GM23338 (cell line): ENCODE measurements at regions not wholly inside any gene's neighbourhood (a gene's known extent, or its start where the extent isn't known, plus 50 kb on each side); places are given as distances from the start of the nearest gene placed in this dataset.

Experiments used
- ATAC-seq: fragments of 200-7000 bp; cut with Tn5 transposase; 3 replicates; pipeline ENCODE4 v1.9.1; 2020
- DNase-seq: peaks from one replicate; pipeline ENCODE4 v3.0.0-alpha.2; 2015; ENCODE audit warnings: low spot score
- H2AFZ ChIP-seq: fragments of 200-600 bp; sonication (generic); 2 replicates; pipeline ENCODE4 v1.8.0; 2016; ENCODE audit warnings: antibody characterized with exemption, mild to moderate bottlenecking, moderate library complexity
- H3F3A ChIP-seq: fragments of 200-600 bp; sonication (generic); replicated peaks from 2 replicates; pipeline ENCODE4 v1.8.0; 2017; ENCODE audit warnings: antibody characterized with exemption, mixed run types, low read depth
- H3K27ac ChIP-seq: fragments of 200-600 bp; sonication (generic); 2 replicates; pipeline ENCODE4 v1.6.1; 2016; ENCODE audit warnings: low read depth
- H3K27me3 ChIP-seq: fragments of 200-600 bp; sonication (generic); 2 replicates; pipeline ENCODE4 v1.8.0; 2016; ENCODE audit warnings: mild to moderate bottlenecking, mixed run types, moderate library complexity; ENCODE audit not compliant: insufficient read depth
- H3K36me3 ChIP-seq: fragments of 200-600 bp; sonication (generic); 2 replicates; pipeline ENCODE4 v1.8.0; 2016; ENCODE audit warnings: mild to moderate bottlenecking; ENCODE audit not compliant: insufficient read depth
- H3K4me1 ChIP-seq: fragments of 200-600 bp; sonication (generic); 2 replicates; pipeline ENCODE4 v1.8.0; 2016; ENCODE audit warnings: mild to moderate bottlenecking, moderate library complexity; ENCODE audit not compliant: insufficient read depth
- H3K4me2 ChIP-seq: fragments of 200-600 bp; sonication (generic); 2 replicates; pipeline ENCODE4 v1.7.1; 2017; ENCODE audit warnings: mixed run types
- H3K4me3 ChIP-seq: fragments of 200-600 bp; sonication (generic); 2 replicates; pipeline ENCODE4 v1.6.1; 2016; ENCODE audit warnings: mixed run types
- H3K79me2 ChIP-seq: fragments of 200-600 bp; sonication (generic); replicated peaks from 2 replicates; pipeline ENCODE4 v1.8.0; 2017; ENCODE audit warnings: mild to moderate bottlenecking; ENCODE audit not compliant: insufficient read depth
- H3K9me2 ChIP-seq: fragments of 200-600 bp; sonication (generic); 2 replicates; pipeline ENCODE4 v1.8.0; 2017; ENCODE audit not compliant: insufficient read depth
- H4K20me1 ChIP-seq: fragments of 200-600 bp; sonication (generic); replicated peaks from 2 replicates; pipeline ENCODE4 v1.8.0; 2017; ENCODE audit warnings: mild to moderate bottlenecking; ENCODE audit not compliant: insufficient read depth
- H3K27ac Mint-ChIP-seq: 2 replicates; pipeline ENCODE4 v1.8.0; 2020; ENCODE audit warnings: inconsistent platforms, mild to moderate bottlenecking, moderate library complexity, mixed read lengths
- H3K27me3 Mint-ChIP-seq: 3 replicates; pipeline ENCODE4 v1.8.0; 2022; ENCODE audit warnings: low read depth, mild to moderate bottlenecking, moderate library complexity, mixed read lengths, inconsistent platforms; ENCODE audit not compliant: insufficient read depth, poor library complexity
- H3K36me3 Mint-ChIP-seq: 3 replicates; pipeline ENCODE4 v1.8.0; 2021; ENCODE audit warnings: low read depth, mild to moderate bottlenecking, inconsistent platforms, moderate library complexity, mixed read lengths
- H3K4me1 Mint-ChIP-seq: 3 replicates; pipeline ENCODE4 v1.8.0; 2020; ENCODE audit warnings: mild to moderate bottlenecking, inconsistent platforms, mixed read lengths
- H3K4me3 Mint-ChIP-seq: 3 replicates; pipeline ENCODE4 v1.8.0; 2021; ENCODE audit warnings: moderate library complexity, mild to moderate bottlenecking, inconsistent platforms, mixed read lengths
- H3K9me3 Mint-ChIP-seq: 3 replicates; pipeline ENCODE4 v1.8.0; 2020; ENCODE audit warnings: moderate library complexity, mild to moderate bottlenecking, inconsistent platforms, mixed read lengths
- CREB1 ChIP-seq: fragments of 250-450 bp; sonication (Bioruptor Pico); IDR thresholded peaks from 2 replicates; pipeline ENCODE4 v1.5.0; 2020; ENCODE audit warnings: low read depth, mild to moderate bottlenecking, moderate library complexity
- ETS1 ChIP-seq: IDR thresholded peaks from 2 replicates; pipeline ENCODE4 v1.6.1; 2016; ENCODE audit warnings: antibody characterized with exemption
- EZH2 ChIP-seq: fragments of 200-600 bp; sonication (generic); IDR thresholded peaks from one replicate; pipeline ENCODE4 v1.8.0; 2017; ENCODE audit warnings: antibody characterized with exemption, mild to moderate bottlenecking, low read depth; ENCODE audit not compliant: unreplicated experiment
- EZH2phosphoT487 ChIP-seq: fragments of 200-600 bp; sonication (generic); IDR thresholded peaks from one replicate; pipeline ENCODE4 v1.8.1; 2018; ENCODE audit warnings: antibody characterized with exemption; ENCODE audit not compliant: unreplicated experiment
- JUNB ChIP-seq: IDR thresholded peaks from one replicate; pipeline ENCODE4 v1.6.1; 2016; ENCODE audit warnings: antibody characterized with exemption; ENCODE audit not compliant: unreplicated experiment
- NANOG ChIP-seq: IDR thresholded peaks from 2 replicates; pipeline ENCODE4 v1.6.1; 2016; ENCODE audit warnings: antibody characterized with exemption, borderline replicate concordance
- POLR2AphosphoS5 ChIP-seq: IDR thresholded peaks from 2 replicates; pipeline ENCODE4 v1.6.1; 2016; ENCODE audit warnings: antibody characterized with exemption, low read depth
- REST ChIP-seq: IDR thresholded peaks from one replicate; pipeline ENCODE4 v1.6.1; 2018; ENCODE audit warnings: antibody characterized with exemption; ENCODE audit not compliant: unreplicated experiment
- STAT1 ChIP-seq: IDR thresholded peaks from one replicate; pipeline ENCODE4 v1.6.1; 2016; ENCODE audit warnings: antibody characterized with exemption; ENCODE audit not compliant: unreplicated experiment
- ZNF114 ChIP-seq: fragments of 250-450 bp; sonication (Bioruptor Pico); IDR thresholded peaks from 2 replicates; pipeline ENCODE4 v1.5.0; 2020; ENCODE audit warnings: mild to moderate bottlenecking, moderate library complexity
- ZNF331 ChIP-seq: fragments of 250-450 bp; sonication (Bioruptor Pico); IDR thresholded peaks from 2 replicates; pipeline ENCODE4 v1.5.0; 2020; ENCODE audit warnings: low read depth, mild to moderate bottlenecking, moderate library complexity
- ZNF462 ChIP-seq: fragments of 250-450 bp; sonication (Bioruptor Pico); IDR thresholded peaks from 2 replicates; pipeline ENCODE4 v1.5.0; 2020; ENCODE audit warnings: mild to moderate bottlenecking, moderate library complexity
- TF ChIP-seq, protein P1 (sequence below), 2 experiments: fragments of 200-600 bp in 1 of 2; sonication (generic) in 1 of 2; conservative IDR thresholded peaks; 2 replicates each; pipeline versions ENCODE4 v1.5.1 to v1.6.1; 2016 to 2017; ENCODE audit warnings: antibody characterized with exemption in 2 of 2, low read depth in 2 of 2, mild to moderate bottlenecking in 2 of 2, moderate library complexity in 1 of 2

DNA sequence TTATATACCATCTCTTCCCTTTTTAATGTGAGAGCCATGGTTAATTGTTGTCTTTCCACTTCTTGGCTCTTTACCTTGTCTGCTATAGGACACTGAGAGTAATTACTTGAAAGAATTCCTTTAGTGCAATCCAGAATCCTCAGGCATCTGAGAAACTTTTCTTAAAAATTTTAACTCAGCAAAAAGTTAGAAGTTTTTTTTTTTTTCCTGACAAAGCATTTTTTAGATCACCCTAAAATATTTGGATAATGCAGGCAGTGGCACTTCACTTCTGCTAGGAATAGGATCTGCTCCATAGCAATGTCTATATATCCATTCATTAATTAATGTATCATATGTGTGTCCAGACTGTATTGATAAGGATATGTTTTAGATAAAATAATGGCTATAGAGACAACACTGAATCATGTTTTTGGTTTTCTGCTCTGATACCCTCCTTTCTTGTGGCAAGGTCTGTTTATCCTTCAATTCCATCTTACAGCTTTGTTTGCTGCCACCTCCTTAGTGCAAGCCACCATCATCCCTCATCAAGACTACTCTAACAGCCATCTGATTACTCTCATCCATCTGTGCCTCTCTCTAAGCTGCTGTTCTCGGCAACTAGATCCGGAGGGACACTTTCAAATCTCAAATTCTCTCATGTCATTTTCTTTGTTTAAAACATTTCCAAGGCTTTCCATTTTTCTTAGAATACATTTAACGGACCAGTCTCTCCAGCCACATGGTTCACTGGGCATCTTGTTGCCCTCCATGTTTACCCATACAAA is 563.5 kb downstream of the EDEM1 start:
- no peak overlapping the region for H3K27ac Mint-ChIP-seq
- H3K79me2 ChIP-seq, result no peaks in the 10 kb centered on the region
- no peaks in the 10 kb centered on the region for H3K27me3 Mint-ChIP-seq
- H3K4me2 ChIP-seq, result no peak overlapping the region
- no peaks in the 10 kb centered on the region for H3K4me1 ChIP-seq
- H4K20me1 ChIP-seq, result no peaks in the 10 kb centered on the region
- no peak overlapping the region for H3K4me3 Mint-ChIP-seq
- DNase-seq (no peak), ATAC-seq (no peak)
- no peak overlapping the region for H3K4me3 ChIP-seq
- H3F3A ChIP-seq, result no peaks in the 10 kb centered on the region
- H3K4me1 Mint-ChIP-seq, result no peaks in the 10 kb centered on the region
- no peak overlapping the region for H2AFZ ChIP-seq
- no peak for TF ChIP-seq STAT1
- no peak for TF ChIP-seq ZNF114
- no peak for TF ChIP-seq JUNB
- TF ChIP-seq NANOG, result no peak
- no peak for TF ChIP-seq CREB1 (CRISPR knock-in tag)
- no peak for TF ChIP-seq REST
- TF ChIP-seq ZNF331 (CRISPR knock-in tag), result no peak
- no peak for TF ChIP-seq EZH2
- TF ChIP-seq ZNF462 (CRISPR knock-in tag), result no peak
- TF ChIP-seq EZH2phosphoT487, result no peak
- TF ChIP-seq, protein P1, sequence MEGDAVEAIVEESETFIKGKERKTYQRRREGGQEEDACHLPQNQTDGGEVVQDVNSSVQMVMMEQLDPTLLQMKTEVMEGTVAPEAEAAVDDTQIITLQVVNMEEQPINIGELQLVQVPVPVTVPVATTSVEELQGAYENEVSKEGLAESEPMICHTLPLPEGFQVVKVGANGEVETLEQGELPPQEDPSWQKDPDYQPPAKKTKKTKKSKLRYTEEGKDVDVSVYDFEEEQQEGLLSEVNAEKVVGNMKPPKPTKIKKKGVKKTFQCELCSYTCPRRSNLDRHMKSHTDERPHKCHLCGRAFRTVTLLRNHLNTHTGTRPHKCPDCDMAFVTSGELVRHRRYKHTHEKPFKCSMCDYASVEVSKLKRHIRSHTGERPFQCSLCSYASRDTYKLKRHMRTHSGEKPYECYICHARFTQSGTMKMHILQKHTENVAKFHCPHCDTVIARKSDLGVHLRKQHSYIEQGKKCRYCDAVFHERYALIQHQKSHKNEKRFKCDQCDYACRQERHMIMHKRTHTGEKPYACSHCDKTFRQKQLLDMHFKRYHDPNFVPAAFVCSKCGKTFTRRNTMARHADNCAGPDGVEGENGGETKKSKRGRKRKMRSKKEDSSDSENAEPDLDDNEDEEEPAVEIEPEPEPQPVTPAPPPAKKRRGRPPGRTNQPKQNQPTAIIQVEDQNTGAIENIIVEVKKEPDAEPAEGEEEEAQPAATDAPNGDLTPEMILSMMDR (conservative IDR thresholded peaks at IDR 0.05; ENCODE audit: low read depth in 2 of 2), result no peak
- TF ChIP-seq ETS1, result no peak
- TF ChIP-seq POLR2AphosphoS5, result no peak
- H3K36me3 ChIP-seq, result peaks cover 15% of the 10 kb centered on the region; the same call in 1 of the 2 replicates
- peaks cover 4% of the 10 kb centered on the region; the same call in 2 of the 3 replicates for H3K36me3 Mint-ChIP-seq
- H3K27ac ChIP-seq, result no peak overlapping the region
- no peaks in the 10 kb centered on the region for H3K9me2 ChIP-seq
- no peaks in the 10 kb centered on the region for H3K27me3 ChIP-seq
- peaks cover 78% of the 10 kb centered on the region for H3K9me3 Mint-ChIP-seq
